Endothelial cell of umbilical vein (primary cell): ENCODE measurements at regions not wholly inside any gene's neighbourhood (a gene's known extent, or its start where the extent isn't known, plus 50 kb on each side); places are given as distances from the start of the nearest gene placed in this dataset.

ENCODE experiments used
- BruUV-seq: library from RNA; stranded (reverse); fragments of 400-500 nt; replicated peaks from 2 replicates; lab custom pipeline; 2021; lab: Mats Ljungman, UMichigan
- CTCF ChIA-PET: fragments of 300-600, 350-600 bp; sonication (Branson Sonifier 250); formaldehyde crosslinking; loops from one replicate; lab custom pipeline; 2021; ENCODE audit warnings: antibody characterized with exemption, inconsistent platforms; lab: Charles Lee
- POLR2A ChIA-PET: fragments of 300-600, 350-600 bp; sonication (Branson Sonifier 250); formaldehyde crosslinking; loops from one replicate; lab custom pipeline; 2021; ENCODE audit warnings: antibody characterized with exemption, inconsistent platforms; lab: Charles Lee
- DNase-seq: peaks from one replicate; pipeline ENCODE4 v3.0.0-alpha.2; 2011; ENCODE audit warnings: low read depth, low spot score
- FAIRE-seq: peaks from 2 replicates; lab custom pipeline; 2011; peaks lifted over from hg19 to GRCh38; lab: Jason Lieb, UNC
- H2AFZ ChIP-seq: 2 replicates; pipeline ENCODE4 v1.6.0; 2012; ENCODE audit warnings: low read depth, low read length, control low read depth, inconsistent platforms
- H3K27ac ChIP-seq: 2 replicates; pipeline ENCODE4 v1.5.1; 2011; ENCODE audit warnings: low read depth, mild to moderate bottlenecking, control low read depth, low read length, moderate library complexity; ENCODE audit not compliant: insufficient read depth
- H3K27me3 ChIP-seq, 2 experiments: 2 replicates each; pipeline versions ENCODE4 v1.6.0 to v1.6.1; 2011; ENCODE audit warnings: low read length in 2 of 2, mixed read lengths in 1 of 2; ENCODE audit not compliant: control insufficient read depth in 2 of 2, insufficient read depth in 2 of 2
- H3K36me3 ChIP-seq, 2 experiments: 2 replicates in 1 of 2; 3 replicates in 1 of 2; pipeline ENCODE4 v1.5.1; 2011; ENCODE audit warnings: low read length in 2 of 2, mild to moderate bottlenecking in 1 of 2, moderate library complexity in 1 of 2; ENCODE audit not compliant: control insufficient read depth in 2 of 2, insufficient read depth in 2 of 2; ENCODE audit errors: extremely low read depth in 1 of 2
- H3K4me1 ChIP-seq: 3 replicates; pipeline ENCODE4 v1.5.1; 2011; ENCODE audit warnings: mild to moderate bottlenecking, low read length; ENCODE audit not compliant: control insufficient read depth, insufficient read depth; ENCODE audit errors: extremely low read depth
- H3K4me2 ChIP-seq: 2 replicates; pipeline ENCODE4 v1.6.1; 2011; ENCODE audit warnings: low read length, control low read depth, mixed read lengths; ENCODE audit not compliant: insufficient read depth
- H3K4me3 ChIP-seq, 3 experiments: fragments of 200-600 bp in 1 of 3; sonication (generic), shearing (Covaris generic) in 1 of 3; replicated peaks in 1 of 3; 2 replicates each; pipeline ENCODE4 v1.5.1; 2011 to 2016; ENCODE audit warnings: control low read depth in 3 of 3, low read length in 3 of 3, mild to moderate bottlenecking in 2 of 3, inconsistent platforms in 1 of 3, low read depth in 1 of 3, moderate library complexity in 1 of 3; ENCODE audit not compliant: insufficient read depth in 1 of 3
- H3K79me2 ChIP-seq: 2 replicates; pipeline ENCODE4 v1.6.0; 2012; ENCODE audit warnings: low read length, inconsistent platforms; ENCODE audit not compliant: control insufficient read depth, insufficient read depth
- H3K9ac ChIP-seq: replicated peaks from 2 replicates; pipeline ENCODE3; 2011; ENCODE audit warnings: low read length, control low read depth; ENCODE audit not compliant: insufficient read depth; ENCODE audit errors: extremely low read depth
- H3K9me1 ChIP-seq: replicated peaks from 3 replicates; pipeline ENCODE4 v1.6.0; 2011; ENCODE audit warnings: mild to moderate bottlenecking, low read length; ENCODE audit not compliant: control insufficient read depth, insufficient read depth; ENCODE audit errors: extremely low read depth
- H3K9me3 ChIP-seq: replicated peaks from 2 replicates; pipeline ENCODE4 v1.5.1; 2012; ENCODE audit warnings: low read length, inconsistent platforms; ENCODE audit not compliant: control insufficient read depth, insufficient read depth
- H4K20me1 ChIP-seq: replicated peaks from 2 replicates; pipeline ENCODE3; 2011; ENCODE audit warnings: mild to moderate bottlenecking, low read length; ENCODE audit not compliant: control insufficient read depth, insufficient read depth; ENCODE audit errors: extremely low read depth
- CTCF ChIP-seq, 2 donors: IDR thresholded peaks; 1 replicate in 1 of 2; 2 replicates in 1 of 2; pipeline ENCODE4 v1.5.1; 2011; ENCODE audit warnings: low read length in 2 of 2, mild to moderate bottlenecking in 2 of 2, moderate library complexity in 2 of 2, control low read depth in 1 of 2, inconsistent platforms in 1 of 2, low read depth in 1 of 2; ENCODE audit not compliant: insufficient read depth in 1 of 2; ENCODE audit errors: extremely low read depth in 1 of 2
- FOS ChIP-seq: IDR thresholded peaks from 2 replicates; pipeline ENCODE4 v1.6.1; 2011; ENCODE audit warnings: mild to moderate bottlenecking, low read length, moderate library complexity, borderline replicate concordance; ENCODE audit not compliant: insufficient read depth
- GATA2 ChIP-seq: IDR thresholded peaks from 2 replicates; pipeline ENCODE4 v1.7.0; 2011; ENCODE audit warnings: low read depth, mild to moderate bottlenecking, moderate library complexity, mixed read lengths, low read length; ENCODE audit not compliant: insufficient read length, insufficient read depth
- JUN ChIP-seq: IDR thresholded peaks from 2 replicates; pipeline ENCODE4 v1.6.1; 2011; ENCODE audit warnings: borderline replicate concordance, low read depth; ENCODE audit not compliant: insufficient read length, insufficient read depth
- MYC ChIP-seq: IDR thresholded peaks from one replicate; pipeline ENCODE4 v1.6.1; 2011; ENCODE audit warnings: mild to moderate bottlenecking, low read depth, low read length
- POLR2AphosphoS5 ChIP-seq: IDR thresholded peaks from 2 replicates; pipeline ENCODE4 v1.6.1; 2012; ENCODE audit warnings: low read depth, mild to moderate bottlenecking, control low read depth, low read length, moderate library complexity; ENCODE audit not compliant: insufficient read depth
- dilution Hi-C: fragments of 300-500 bp; cut with MboI; formaldehyde crosslinking; loops from one replicate; pipeline ENCODE4 v1.15.0; 2019; ENCODE audit warnings: low sequenced_read_pairs; ENCODE audit not compliant: extremely low pct_ligation_motif_present
- intact Hi-C: fragments of 100-400 bp; cut with micrococcal nuclease; formaldehyde crosslinking; loops from one replicate; pipeline ENCODE4 v1.10.0; 2022
- TF ChIP-seq, protein P1 (sequence below): IDR thresholded peaks from 2 replicates; pipeline ENCODE4 v1.6.1; 2011; ENCODE audit not compliant: insufficient read depth, insufficient read length

- CTCF ChIA-PET, result no interaction called here
- Histone ChIP-seq H3K36me3 (no peaks in the 10 kb centered on the region), H3K9me3 (no peaks in the 10 kb centered on the region), H3K4me1 (no peaks in the 10 kb centered on the region), H3K4me3 (no peak overlapping the region), H3K4me2 (no peak overlapping the region), H3K27ac (no peak overlapping the region), H3K79me2 (no peaks in the 10 kb centered on the region), H3K27me3 (no peaks in the 10 kb centered on the region), H3K9ac (no peak overlapping the region), H4K20me1 (no peaks in the 10 kb centered on the region), H3K9me1 (no peaks in the 10 kb centered on the region), H2AFZ (no peak overlapping the region)
- intact Hi-C loops (no loop called here), dilution Hi-C loops (no loop called here)
- BruUV-seq, result no TSS peak
- POLR2A ChIA-PET, result no interaction called here
- TF ChIP-seq FOS, result no peak
- no peak for TF ChIP-seq JUN
- TF ChIP-seq, protein P1, sequence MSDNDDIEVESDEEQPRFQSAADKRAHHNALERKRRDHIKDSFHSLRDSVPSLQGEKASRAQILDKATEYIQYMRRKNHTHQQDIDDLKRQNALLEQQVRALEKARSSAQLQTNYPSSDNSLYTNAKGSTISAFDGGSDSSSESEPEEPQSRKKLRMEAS, result no peak
- no peak for TF ChIP-seq GATA2
- no peak for DNase-seq
- FAIRE-seq, result peak; percentile 4
Observed at GRCh38 chr12:91555436-91556415, 373.1 kb upstream of the DCN start.

DNA sequence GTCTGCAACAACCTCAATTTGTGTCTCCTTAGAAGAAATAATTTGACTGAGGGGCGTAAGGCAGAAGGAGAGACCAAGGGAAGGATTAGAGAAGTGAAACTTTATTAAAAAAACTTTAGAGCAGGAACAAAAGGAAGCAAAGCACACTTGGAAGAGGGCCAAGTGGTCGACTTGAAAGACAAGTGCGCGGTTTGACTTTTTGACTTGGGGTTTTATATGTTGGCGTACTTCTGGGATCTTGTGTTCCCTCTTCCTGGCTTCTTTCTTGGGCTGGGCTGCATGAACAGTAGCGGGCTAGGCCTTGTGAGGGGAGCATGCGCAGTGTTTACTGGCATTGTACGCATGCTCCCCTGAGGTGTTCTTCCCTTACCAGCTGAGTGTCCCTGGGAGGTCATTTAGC lies 369.3 kb upstream of the DCN start:
- ChIA-PET POLR2A (no interaction called here), CTCF (no interaction called here)
- Histone ChIP-seq H3K9ac (no peak overlapping the region), H3K9me3 (no peaks in the 10 kb centered on the region), H3K27ac (no peak overlapping the region), H3K4me1 (no peaks in the 10 kb centered on the region), H3K36me3 (no peaks in the 10 kb centered on the region), H3K27me3 (no peaks in the 10 kb centered on the region), H3K79me2 (no peaks in the 10 kb centered on the region), H2AFZ (no peak overlapping the region), H3K4me2 (no peak overlapping the region), H4K20me1 (no peaks in the 10 kb centered on the region), H3K4me3 (no peak overlapping the region), H3K9me1 (no peaks in the 10 kb centered on the region)
- no peak for TF ChIP-seq CTCF (IDR thresholded peaks at IDR 0.05; ENCODE audit: extremely low read depth in 1 of 2, insufficient read depth in 1 of 2, low read depth in 1 of 2, low read length in 2 of 2)
- TF ChIP-seq, protein P1, result no peak
- TF ChIP-seq MYC, result no peak
- TF ChIP-seq GATA2, result no peak
- TF ChIP-seq FOS, result no peak
- no peak for TF ChIP-seq POLR2AphosphoS5
- dilution Hi-C loops (no loop called here), intact Hi-C loops (no loop called here)
- no peak for FAIRE-seq
- no TSS peak for BruUV-seq
- no peak for DNase-seq
